Activated B cell treated with CpG ODN at 0.5 μM for 24 hours (primary cell): ENCODE measurements at regions not wholly inside any gene's neighbourhood (a gene's known extent, or its start where the extent isn't known, plus 50 kb on each side); places are given as distances from the start of the nearest gene placed in this dataset.

Experiments used
- ATAC-seq: fragments of 200-7000 bp; cut with Tn5 transposase; one replicate; pipeline ENCODE4 v1.10.0; 2021; ENCODE audit warnings: low read depth, mild to moderate bottlenecking, moderate library complexity
- CTCF ChIA-PET: fragments of 350-600 bp; sonication (Branson Sonifier 250); formaldehyde crosslinking; loops from one replicate; lab custom pipeline; 2021; ENCODE audit warnings: antibody characterized with exemption; lab: Charles Lee
- POLR2A ChIA-PET: fragments of 350-600 bp; sonication (Branson Sonifier 250); formaldehyde crosslinking; loops from one replicate; lab custom pipeline; 2021; ENCODE audit warnings: antibody characterized with exemption; lab: Charles Lee
- DNase-seq: peaks from one replicate; pipeline ENCODE4 v3.0.0; 2022
- H3K27ac Mint-ChIP-seq: one replicate; pipeline ENCODE4 v1.8.0; 2020; ENCODE audit warnings: mixed read lengths
- H3K27me3 Mint-ChIP-seq: one replicate; pipeline ENCODE4 v1.8.0; 2021; ENCODE audit warnings: mixed read lengths
- H3K36me3 Mint-ChIP-seq: one replicate; pipeline ENCODE4 v1.8.0; 2021; ENCODE audit warnings: low read depth, mixed read lengths
- H3K4me1 Mint-ChIP-seq: one replicate; pipeline ENCODE4 v1.8.0; 2021; ENCODE audit warnings: mixed read lengths
- H3K4me3 Mint-ChIP-seq: one replicate; pipeline ENCODE4 v1.8.0; 2020; ENCODE audit warnings: mild to moderate bottlenecking, mixed read lengths
- H3K9me3 Mint-ChIP-seq: one replicate; pipeline ENCODE4 v1.8.0; 2020; ENCODE audit warnings: mixed read lengths
- intact Hi-C: fragments of 100-400 bp; cut with micrococcal nuclease; formaldehyde crosslinking; loops from one replicate; pipeline ENCODE4 v1.15.1; 2024
- TF ChIP-seq, protein P1 (sequence below): fragments of 200-600 bp; IDR thresholded peaks from one replicate; pipeline ENCODE4 v1.8.0; 2022; ENCODE audit warnings: antibody characterized with exemption, mild to moderate bottlenecking

DNA sequence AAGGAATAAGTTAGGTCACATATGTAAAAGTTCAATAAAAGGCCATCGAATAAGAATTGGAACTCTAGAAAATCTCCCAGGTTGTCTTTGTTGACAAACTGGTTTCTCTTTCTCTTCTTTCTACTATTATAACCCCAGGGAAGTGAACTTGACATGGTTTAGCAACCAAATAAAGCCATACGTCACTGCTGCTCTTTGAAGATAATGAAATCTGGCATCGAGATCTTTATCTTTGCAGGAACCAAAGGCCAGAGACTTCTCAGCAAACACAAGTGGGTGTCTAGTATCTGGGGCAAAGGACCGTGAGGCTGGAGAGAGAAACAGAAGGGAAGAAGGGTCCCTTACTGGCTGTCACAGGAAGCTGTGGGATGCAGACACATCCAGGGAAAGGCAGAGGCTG lies 286.7 kb upstream of the CDYL start:
- peaks cover 6% of the 10 kb centered on the region for H3K27me3 Mint-ChIP-seq
- H3K9me3 Mint-ChIP-seq = peaks cover 26% of the 10 kb centered on the region
- no peak for DNase-seq
- ChIA-PET CTCF (no interaction called here), POLR2A (no interaction called here)
- no peaks in the 10 kb centered on the region for H3K4me1 Mint-ChIP-seq
- H3K36me3 Mint-ChIP-seq = peaks cover 2% of the 10 kb centered on the region
- no peak for ATAC-seq
- TF ChIP-seq, protein P1, sequence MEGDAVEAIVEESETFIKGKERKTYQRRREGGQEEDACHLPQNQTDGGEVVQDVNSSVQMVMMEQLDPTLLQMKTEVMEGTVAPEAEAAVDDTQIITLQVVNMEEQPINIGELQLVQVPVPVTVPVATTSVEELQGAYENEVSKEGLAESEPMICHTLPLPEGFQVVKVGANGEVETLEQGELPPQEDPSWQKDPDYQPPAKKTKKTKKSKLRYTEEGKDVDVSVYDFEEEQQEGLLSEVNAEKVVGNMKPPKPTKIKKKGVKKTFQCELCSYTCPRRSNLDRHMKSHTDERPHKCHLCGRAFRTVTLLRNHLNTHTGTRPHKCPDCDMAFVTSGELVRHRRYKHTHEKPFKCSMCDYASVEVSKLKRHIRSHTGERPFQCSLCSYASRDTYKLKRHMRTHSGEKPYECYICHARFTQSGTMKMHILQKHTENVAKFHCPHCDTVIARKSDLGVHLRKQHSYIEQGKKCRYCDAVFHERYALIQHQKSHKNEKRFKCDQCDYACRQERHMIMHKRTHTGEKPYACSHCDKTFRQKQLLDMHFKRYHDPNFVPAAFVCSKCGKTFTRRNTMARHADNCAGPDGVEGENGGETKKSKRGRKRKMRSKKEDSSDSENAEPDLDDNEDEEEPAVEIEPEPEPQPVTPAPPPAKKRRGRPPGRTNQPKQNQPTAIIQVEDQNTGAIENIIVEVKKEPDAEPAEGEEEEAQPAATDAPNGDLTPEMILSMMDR = no peak
- no peak overlapping the region for H3K27ac Mint-ChIP-seq
- intact Hi-C loops = no loop called here
- H3K4me3 Mint-ChIP-seq = no peak overlapping the region

DNA sequence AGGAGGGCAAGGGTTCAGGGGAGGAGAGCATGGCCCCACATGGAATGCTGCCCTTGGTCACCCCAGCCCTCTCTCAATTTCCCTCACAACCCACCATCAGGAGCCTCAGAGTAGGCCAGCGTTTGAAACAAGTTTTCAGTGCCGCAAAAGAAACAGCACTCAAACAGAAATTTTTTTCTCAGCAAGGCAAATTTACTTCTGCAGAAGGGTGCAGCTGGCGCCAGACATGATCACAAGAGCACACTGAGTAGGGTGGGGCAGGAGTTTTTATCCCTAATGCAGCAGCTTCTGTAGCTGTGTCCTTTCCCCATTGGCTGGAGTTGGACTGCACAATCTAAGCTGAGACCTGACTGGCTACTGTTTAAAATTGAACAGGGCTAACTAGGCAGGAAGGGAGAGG lies 287.8 kb upstream of the CDYL start:
- TF ChIP-seq, protein P1 = no peak
- ATAC-seq (no peak), DNase-seq (no peak)
- no peaks in the 10 kb centered on the region for H3K4me1 Mint-ChIP-seq
- H3K9me3 Mint-ChIP-seq = peaks cover 26% of the 10 kb centered on the region
- peaks cover 6% of the 10 kb centered on the region for H3K27me3 Mint-ChIP-seq
- CTCF ChIA-PET = no interaction called here
- H3K4me3 Mint-ChIP-seq = no peak overlapping the region
- intact Hi-C loops = no loop called here
- no peak overlapping the region for H3K27ac Mint-ChIP-seq
- peaks cover 2% of the 10 kb centered on the region for H3K36me3 Mint-ChIP-seq
- POLR2A ChIA-PET = no interaction called here

DNA sequence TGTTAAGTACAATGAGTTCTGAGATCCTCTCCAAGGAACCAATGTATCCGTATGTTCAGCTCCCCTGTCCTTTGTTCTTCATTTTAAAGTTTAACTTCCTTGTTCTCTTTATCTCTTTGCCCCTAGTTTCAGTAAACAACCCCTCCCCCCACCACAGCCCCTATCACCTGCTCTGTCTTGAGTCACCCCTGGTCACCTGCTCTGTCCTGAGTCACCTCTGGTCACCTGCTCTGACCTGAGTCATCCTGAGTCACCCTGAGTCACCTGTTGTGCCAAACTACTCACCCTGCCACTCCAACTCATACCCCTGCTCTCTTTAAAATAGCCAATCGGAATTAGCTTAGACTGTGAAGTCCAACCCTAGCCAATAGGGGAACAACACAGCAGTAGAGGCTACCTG lies 288.7 kb upstream of the CDYL start:
- intact Hi-C loops = no loop called here
- TF ChIP-seq, protein P1 = no peak
- peaks cover 2% of the 10 kb centered on the region for H3K36me3 Mint-ChIP-seq
- no peak overlapping the region for H3K4me3 Mint-ChIP-seq
- H3K27me3 Mint-ChIP-seq = peaks cover 6% of the 10 kb centered on the region
- ChIA-PET POLR2A (no interaction called here), CTCF (no interaction called here)
- H3K27ac Mint-ChIP-seq = no peak overlapping the region
- no peaks in the 10 kb centered on the region for H3K4me1 Mint-ChIP-seq
- H3K9me3 Mint-ChIP-seq = peaks cover 26% of the 10 kb centered on the region
- DNase-seq (no peak), ATAC-seq (no peak)

DNA sequence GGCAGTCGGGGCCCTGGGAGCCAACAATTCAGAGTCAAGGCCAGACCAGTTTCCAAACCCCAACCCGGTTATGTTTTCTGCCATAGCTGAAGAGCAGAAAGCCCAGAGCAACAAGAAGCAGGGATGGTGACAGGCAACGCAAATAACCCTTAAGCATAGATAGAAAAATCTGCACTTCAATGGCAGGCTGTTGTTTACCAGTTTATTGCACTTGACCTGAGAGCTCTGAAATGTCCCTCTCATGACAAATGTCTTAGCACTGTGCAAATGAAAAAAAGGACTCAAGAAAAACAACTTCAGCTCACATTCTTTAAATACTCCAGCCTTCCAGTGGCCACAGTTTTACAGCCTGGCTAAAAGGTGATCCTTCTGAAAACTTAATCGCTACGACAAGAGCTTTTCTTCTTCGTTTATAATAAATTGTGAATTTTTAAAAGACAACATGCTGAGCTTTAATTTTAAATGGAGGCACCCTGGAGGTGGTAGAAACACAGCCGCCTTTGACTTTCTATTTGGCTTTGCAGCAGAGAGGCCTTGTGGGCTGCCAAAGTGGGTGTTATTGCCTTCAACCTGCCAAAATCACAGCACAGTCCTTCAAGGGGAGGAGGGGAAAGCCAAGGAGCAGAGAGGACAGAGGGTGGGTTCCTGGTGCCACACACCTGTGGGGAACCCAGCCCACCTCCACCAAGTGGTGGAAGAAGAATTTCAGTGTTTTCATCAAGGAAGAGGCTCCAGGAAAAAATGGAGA lies 289.5 kb upstream of the CDYL start:
- ATAC-seq = no peak

DNA sequence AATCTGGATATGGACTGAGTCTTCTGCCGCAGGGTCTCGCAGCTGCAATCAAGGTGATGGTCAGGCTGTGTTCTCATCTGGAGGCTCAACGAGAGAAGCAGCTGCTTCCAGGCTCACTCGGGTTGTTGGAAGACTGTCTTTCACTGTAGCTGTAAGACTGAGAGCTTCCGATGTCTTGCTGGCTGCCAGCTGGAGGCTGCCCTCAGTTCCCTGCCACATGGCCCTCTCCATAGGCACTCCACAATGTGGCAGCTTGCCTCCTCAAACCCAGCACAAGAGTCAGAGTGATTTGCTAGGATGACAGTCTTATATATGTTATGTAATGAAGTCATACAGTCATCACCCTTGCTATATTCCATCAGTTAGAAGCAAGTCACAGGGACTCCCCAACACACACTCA lies 290.5 kb upstream of the CDYL start:
- TF ChIP-seq, protein P1 = no peak
- H3K27me3 Mint-ChIP-seq = peaks cover 18% of the 10 kb centered on the region
- peaks cover 2% of the 10 kb centered on the region for H3K36me3 Mint-ChIP-seq
- no peak overlapping the region for H3K27ac Mint-ChIP-seq
- ChIA-PET POLR2A (no interaction called here), CTCF (no interaction called here)
- H3K4me3 Mint-ChIP-seq = no peak overlapping the region
- intact Hi-C loops = no loop called here
- peaks cover 26% of the 10 kb centered on the region for H3K9me3 Mint-ChIP-seq
- DNase-seq = no peak
- H3K4me1 Mint-ChIP-seq = no peaks in the 10 kb centered on the region
- ATAC-seq = no peak

More for the DNA sequence above, 289.5 kb upstream of the CDYL start:
- DNase-seq = no peak
- intact Hi-C loops = no loop called here
- peaks cover 26% of the 10 kb centered on the region for H3K9me3 Mint-ChIP-seq
- POLR2A ChIA-PET = no interaction called here
- no peak overlapping the region for H3K4me3 Mint-ChIP-seq
- H3K27ac Mint-ChIP-seq = no peak overlapping the region
- CTCF ChIA-PET = no interaction called here
- peaks cover 11% of the 10 kb centered on the region for H3K27me3 Mint-ChIP-seq
- H3K4me1 Mint-ChIP-seq = no peaks in the 10 kb centered on the region
- H3K36me3 Mint-ChIP-seq = peaks cover 2% of the 10 kb centered on the region
- TF ChIP-seq, protein P1 = no peak
